GM21529 (cell line): ENCODE measurements at regions not wholly inside any gene's neighbourhood (a gene's known extent, or its start where the extent isn't known, plus 50 kb on each side); places are given as distances from the start of the nearest gene placed in this dataset.

Experiments used
- ATAC-seq: cut with Tn5 transposase; IDR thresholded peaks from one replicate; pipeline ENCODE4 v1.9.1; 2021; ENCODE audit not compliant: unreplicated experiment

- ATAC-seq = no peak
Measured at GRCh38 chr16:87186446-87186845, 130.7 kb downstream of the C16orf95 start.

GRCh38 chr16:87186876-87187533 lies 130.2 kb downstream of the C16orf95 start:
- ATAC-seq = no peak

GRCh38 chr16:87188104-87188503 lies 129.1 kb downstream of the C16orf95 start:
- ATAC-seq = no peak

- no peak for ATAC-seq
Measured at GRCh38 chr16:87189426-87189825, 127.8 kb downstream of the C16orf95 start.

GRCh38 chr16:87190288-87191230 lies 126.6 kb downstream of the C16orf95 start:
- ATAC-seq = no peak

- no peak for ATAC-seq
Measured at GRCh38 chr16:87192452-87193073, 124.6 kb downstream of the C16orf95 start.

- no peak for ATAC-seq
Measured at GRCh38 chr16:87194172-87194571, 123.0 kb downstream of the C16orf95 start.

- no peak for ATAC-seq
Measured at GRCh38 chr16:87195161-87195560, 122.0 kb downstream of the C16orf95 start.

- no peak for ATAC-seq
Measured at GRCh38 chr16:87196231-87196630, 121.0 kb downstream of the C16orf95 start.

GRCh38 chr16:87196661-87197060 lies 120.5 kb downstream of the C16orf95 start:
- no peak for ATAC-seq

GRCh38 chr16:87198328-87198832 lies 118.8 kb downstream of the C16orf95 start:
- ATAC-seq = no peak

GRCh38 chr16:87198881-87199280 lies 118.3 kb downstream of the C16orf95 start:
- ATAC-seq = no peak

- ATAC-seq = no peak
Measured at GRCh38 chr16:87199379-87199778, 117.8 kb downstream of the C16orf95 start.

GRCh38 chr16:87199901-87200300 lies 117.3 kb downstream of the C16orf95 start:
- no peak for ATAC-seq

GRCh38 chr16:87200637-87201036 lies 116.6 kb downstream of the C16orf95 start:
- no peak for ATAC-seq

- ATAC-seq = no peak
Measured at GRCh38 chr16:87201052-87201451, 116.1 kb downstream of the C16orf95 start.

- ATAC-seq = no peak
Measured at GRCh38 chr16:87201790-87202189, 115.4 kb downstream of the C16orf95 start.

GRCh38 chr16:87202346-87202745 lies 114.8 kb downstream of the C16orf95 start:
- no peak for ATAC-seq

- no peak for ATAC-seq
Measured at GRCh38 chr16:87203060-87203656, 114.0 kb downstream of the C16orf95 start.

GRCh38 chr16:87206646-87207451 lies 110.3 kb downstream of the C16orf95 start:
- ATAC-seq = no peak
